ENCODE measurements at regions not wholly inside any gene's neighbourhood (a gene's known extent, or its start where the extent isn't known, plus 50 kb on each side); places are given as distances from the start of the nearest gene placed in this dataset.

GRCh38 chr10:94069884-94070283, 76.2 kb downstream of the PLCE1 start:
- ChIA-PET CTCF (no interaction called here), POLR2A (no interaction called here)
- no peak for DNase-seq
- Mint-ChIP-seq H3K27me3 (peaks cover 3% of the 10 kb centered on the region), H3K4me1 (ENCODE audit: low read depth) (no peaks in the 10 kb centered on the region), H3K4me3 (no peak overlapping the region), H3K9me3 (no peaks in the 10 kb centered on the region), H3K36me3 (no peaks in the 10 kb centered on the region), H3K27ac (no peak overlapping the region)
- intact Hi-C loops (cut with micrococcal nuclease): no loop called here

GRCh38 chr10:94074462-94074861, 80.7 kb downstream of the PLCE1 start:
- ChIA-PET CTCF (no interaction called here), POLR2A (no interaction called here)
- no peaks in the 10 kb centered on the region for H3K36me3 Mint-ChIP-seq
- H3K4me1 Mint-ChIP-seq (ENCODE audit: low read depth): no peaks in the 10 kb centered on the region
- intact Hi-C loops (cut with micrococcal nuclease): no loop called here
- H3K27me3 Mint-ChIP-seq: peaks cover 3% of the 10 kb centered on the region
- H3K27ac Mint-ChIP-seq: no peak overlapping the region
- no peak overlapping the region for H3K4me3 Mint-ChIP-seq
- DNase-seq: no peak
- no peaks in the 10 kb centered on the region for H3K9me3 Mint-ChIP-seq

GRCh38 chr10:94075506-94075905, 81.8 kb downstream of the PLCE1 start:
- ChIA-PET CTCF (no interaction called here), POLR2A (no interaction called here)
- Mint-ChIP-seq H3K9me3 (no peaks in the 10 kb centered on the region), H3K27me3 (peaks cover 3% of the 10 kb centered on the region), H3K27ac (no peak overlapping the region), H3K4me1 (ENCODE audit: low read depth) (no peaks in the 10 kb centered on the region), H3K36me3 (no peaks in the 10 kb centered on the region), H3K4me3 (no peak overlapping the region)
- intact Hi-C loops (cut with micrococcal nuclease): no loop called here
- DNase-seq: no peak

GRCh38 chr10:94076325-94076841, 82.7 kb downstream of the PLCE1 start:
- no peaks in the 10 kb centered on the region for H3K36me3 Mint-ChIP-seq
- H3K27ac Mint-ChIP-seq: no peak overlapping the region
- no peak overlapping the region for H3K4me3 Mint-ChIP-seq
- peaks cover 3% of the 10 kb centered on the region for H3K27me3 Mint-ChIP-seq
- CTCF ChIA-PET: no interaction called here
- intact Hi-C loops (cut with micrococcal nuclease): no loop called here
- no peak for DNase-seq
- no peaks in the 10 kb centered on the region for H3K9me3 Mint-ChIP-seq
- no peaks in the 10 kb centered on the region for H3K4me1 Mint-ChIP-seq (ENCODE audit: low read depth)
- POLR2A ChIA-PET: no interaction called here

GRCh38 chr10:94077042-94077441, 83.3 kb downstream of the PLCE1 start:
- Mint-ChIP-seq H3K27ac (no peak overlapping the region), H3K9me3 (no peaks in the 10 kb centered on the region), H3K36me3 (no peaks in the 10 kb centered on the region), H3K4me1 (ENCODE audit: low read depth) (no peaks in the 10 kb centered on the region), H3K4me3 (no peak overlapping the region), H3K27me3 (no peaks in the 10 kb centered on the region)
- intact Hi-C loops (cut with micrococcal nuclease): no loop called here
- DNase-seq: no peak
- POLR2A ChIA-PET: no interaction called here
- CTCF ChIA-PET: no interaction called here

- POLR2A ChIA-PET: no interaction called here
- no peak for DNase-seq
- CTCF ChIA-PET: no interaction called here
These were observed 86.4 kb downstream of the PLCE1 start for GRCh38 chr10:94080108-94080507.

GRCh38 chr10:94083662-94084265, 90.0 kb downstream of the PLCE1 start:
- intact Hi-C loops (cut with micrococcal nuclease): no loop called here
- ChIA-PET CTCF (no interaction called here), POLR2A (no interaction called here)

More at GRCh38 chr10:94080108-94080507, 86.4 kb downstream of the PLCE1 start:
- Mint-ChIP-seq H3K9me3 (no peaks in the 10 kb centered on the region), H3K36me3 (no peaks in the 10 kb centered on the region), H3K4me3 (no peak overlapping the region), H3K27ac (no peak overlapping the region), H3K27me3 (no peaks in the 10 kb centered on the region), H3K4me1 (ENCODE audit: low read depth) (no peaks in the 10 kb centered on the region)
- intact Hi-C loops (cut with micrococcal nuclease): no loop called here

GRCh38 chr10:94084344-94084743, 90.6 kb downstream of the PLCE1 start:
- intact Hi-C loops (cut with micrococcal nuclease): no loop called here
- H3K36me3 Mint-ChIP-seq: no peaks in the 10 kb centered on the region
- ChIA-PET CTCF (no interaction called here), POLR2A (no interaction called here)
- H3K4me3 Mint-ChIP-seq: no peak overlapping the region
- no peak overlapping the region for H3K27ac Mint-ChIP-seq
- H3K27me3 Mint-ChIP-seq: peaks cover 4% of the 10 kb centered on the region
- no peak for DNase-seq
- H3K4me1 Mint-ChIP-seq (ENCODE audit: low read depth): no peaks in the 10 kb centered on the region
- H3K9me3 Mint-ChIP-seq: no peaks in the 10 kb centered on the region

More at GRCh38 chr10:94083662-94084265, 90.0 kb downstream of the PLCE1 start:
- H3K4me3 Mint-ChIP-seq: no peak overlapping the region
- no peak for DNase-seq
- H3K27ac Mint-ChIP-seq: no peak overlapping the region
- H3K27me3 Mint-ChIP-seq: peaks cover 2% of the 10 kb centered on the region
- H3K4me1 Mint-ChIP-seq (ENCODE audit: low read depth): no peaks in the 10 kb centered on the region
- no peaks in the 10 kb centered on the region for H3K36me3 Mint-ChIP-seq
- H3K9me3 Mint-ChIP-seq: no peaks in the 10 kb centered on the region

GRCh38 chr10:94085288-94085687, 91.6 kb downstream of the PLCE1 start:
- no peaks in the 10 kb centered on the region for H3K36me3 Mint-ChIP-seq
- H3K4me3 Mint-ChIP-seq: no peak overlapping the region
- no peaks in the 10 kb centered on the region for H3K9me3 Mint-ChIP-seq
- no peak overlapping the region for H3K27ac Mint-ChIP-seq
- CTCF ChIA-PET: no interaction called here
- H3K27me3 Mint-ChIP-seq: peaks cover 4% of the 10 kb centered on the region
- POLR2A ChIA-PET: no interaction called here
- intact Hi-C loops (cut with micrococcal nuclease): no loop called here
- H3K4me1 Mint-ChIP-seq (ENCODE audit: low read depth): no peaks in the 10 kb centered on the region
- no peak for DNase-seq

- Mint-ChIP-seq H3K27me3 (peaks cover 4% of the 10 kb centered on the region), H3K27ac (no peak overlapping the region), H3K4me1 (ENCODE audit: low read depth) (no peaks in the 10 kb centered on the region), H3K9me3 (no peaks in the 10 kb centered on the region), H3K36me3 (no peaks in the 10 kb centered on the region), H3K4me3 (no peak overlapping the region)
- POLR2A ChIA-PET: no interaction called here
- intact Hi-C loops (cut with micrococcal nuclease): no loop called here
- no peak for DNase-seq
- CTCF ChIA-PET: no interaction called here
These were observed 92.2 kb downstream of the PLCE1 start for GRCh38 chr10:94085766-94086437.

- H3K4me1 Mint-ChIP-seq (ENCODE audit: low read depth): no peaks in the 10 kb centered on the region
- H3K27ac Mint-ChIP-seq: no peak overlapping the region
- POLR2A ChIA-PET: no interaction called here
- intact Hi-C loops (cut with micrococcal nuclease): no loop called here
- DNase-seq: no peak
- no peaks in the 10 kb centered on the region for H3K9me3 Mint-ChIP-seq
- CTCF ChIA-PET: no interaction called here
- H3K4me3 Mint-ChIP-seq: no peak overlapping the region
- H3K36me3 Mint-ChIP-seq: no peaks in the 10 kb centered on the region
- peaks cover 4% of the 10 kb centered on the region for H3K27me3 Mint-ChIP-seq
These were observed 95.2 kb downstream of the PLCE1 start for GRCh38 chr10:94088926-94089381.

GRCh38 chr10:94091649-94092048, 97.9 kb downstream of the PLCE1 start:
- H3K4me3 Mint-ChIP-seq: no peak overlapping the region
- H3K27ac Mint-ChIP-seq: no peak overlapping the region
- POLR2A ChIA-PET: no interaction called here
- no peak for DNase-seq
- CTCF ChIA-PET: no interaction called here
- peaks cover 2% of the 10 kb centered on the region for H3K27me3 Mint-ChIP-seq
- H3K4me1 Mint-ChIP-seq (ENCODE audit: low read depth): no peaks in the 10 kb centered on the region
- intact Hi-C loops (cut with micrococcal nuclease): no loop called here
- no peaks in the 10 kb centered on the region for H3K9me3 Mint-ChIP-seq
- no peaks in the 10 kb centered on the region for H3K36me3 Mint-ChIP-seq

- ChIA-PET CTCF (no interaction called here), POLR2A (no interaction called here)
- Mint-ChIP-seq H3K36me3 (no peaks in the 10 kb centered on the region), H3K4me3 (no peak overlapping the region), H3K27me3 (peaks cover 2% of the 10 kb centered on the region), H3K9me3 (no peaks in the 10 kb centered on the region), H3K27ac (no peak overlapping the region), H3K4me1 (ENCODE audit: low read depth) (no peaks in the 10 kb centered on the region)
- DNase-seq: no peak
- intact Hi-C loops (cut with micrococcal nuclease): no loop called here
These were observed 99.1 kb downstream of the PLCE1 start for GRCh38 chr10:94092848-94093247.

All from activated CD4-positive, alpha-beta memory T cell treated with anti-CD3 and anti-CD28 coated beads for 36 hours (primary cell).